Thyroid gland (tissue), 4 donors: ENCODE measurements at regions not wholly inside any gene's neighbourhood (a gene's known extent, or its start where the extent isn't known, plus 50 kb on each side); places are given as distances from the start of the nearest gene placed in this dataset.

Experiments
- DNase-seq, 2 donors: peaks; one replicate each; pipeline ENCODE4 v3.0.0-alpha.2; 2019
- H3K27ac ChIP-seq, 3 donors: fragments of 200-600 bp; sonication (generic); 1 replicate in 2 of 3; 2 replicates in 1 of 3; pipeline ENCODE4 v1.5.1; 2016 to 2019; ENCODE audit warnings: mild to moderate bottlenecking in 1 of 3, moderate library complexity in 1 of 3
- H3K27me3 ChIP-seq: fragments of 200-600 bp; sonication (generic); one replicate; pipeline ENCODE4 v1.5.1; 2019
- H3K36me3 ChIP-seq, 2 donors: fragments of 200-600 bp; sonication (generic); one replicate each; pipeline ENCODE4 v1.5.1; 2016 to 2019
- H3K4me1 ChIP-seq, 2 donors: fragments of 200-600 bp; sonication (generic); one replicate each; pipeline ENCODE4 v1.5.1; 2017 to 2019
- H3K4me3 ChIP-seq, 3 donors: fragments of 200-600 bp; sonication (generic); replicated peaks in 1 of 3; 1 replicate in 2 of 3; 2 replicates in 1 of 3; pipeline ENCODE4 v1.5.1; 2016; ENCODE audit warnings: mild to moderate bottlenecking in 1 of 3
- H3K9me3 ChIP-seq: fragments of 200-600 bp; sonication (generic); one replicate; pipeline ENCODE4 v1.5.1; 2017
- CTCF ChIP-seq, 6 experiments: fragments of 200-600 bp in 3 of 6; fragments of 450-650 bp in 3 of 6; sonication (generic) in 3 of 6; IDR thresholded peaks; one replicate each; pipeline ENCODE4 v1.5.1; 2016 to 2019; ENCODE audit warnings: antibody characterized with exemption in 6 of 6, mild to moderate bottlenecking in 2 of 6, inconsistent platforms in 1 of 6, moderate library complexity in 1 of 6
- POLR2A ChIP-seq, 2 donors: fragments of 450-650 bp; IDR thresholded peaks; one replicate each; pipeline ENCODE4 v1.6.1; 2017; ENCODE audit warnings: antibody characterized with exemption in 2 of 2, mild to moderate bottlenecking in 2 of 2, moderate library complexity in 1 of 2
- WGBS, 2 donors: methylation state at CpG; one replicate each; pipeline ENCODE4 v1.1.5; 2017; 5-methylcytosine and 5-hydroxymethylcytosine counted together
- intact Hi-C: fragments of 100-400 bp; cut with DNase I; formaldehyde crosslinking; loops from one replicate; pipeline ENCODE4 v1.15.1; 2023

GRCh38 chr2:61758159-61758558, 95.7 kb downstream of the FAM161A start:
- peaks cover 3 to 4% of the 10 kb centered on the region in 2 donors for H3K4me1 ChIP-seq

GRCh38 chr2:61753512-61753911, 100.3 kb downstream of the FAM161A start:
- H3K27me3 ChIP-seq = no peaks in the 10 kb centered on the region
- TF ChIP-seq CTCF (IDR thresholded peaks at IDR 0.05) (no peak), POLR2A (IDR thresholded peaks at IDR 0.05) (no peak)
- intact Hi-C loops = loop anchor here (10.0 kb wide), 1 partner anchor 49 kb away; no protein-coding TSS in a partner anchor
- H3K4me1 ChIP-seq = peaks cover 0 to 11% of the 10 kb centered on the region in 2 donors
- H3K9me3 ChIP-seq = no peaks in the 10 kb centered on the region
- 76 to 87% methylated on average over 1 of the region's 1 CpG for WGBS, 2 donors
- H3K27ac ChIP-seq = no peak overlapping the region
- no peak overlapping the region for H3K4me3 ChIP-seq
- no peaks in the 10 kb centered on the region for H3K36me3 ChIP-seq
- no peak for DNase-seq

More at GRCh38 chr2:61758159-61758558, 95.7 kb downstream of the FAM161A start:
- no peak for DNase-seq
- no peaks in the 10 kb centered on the region for H3K36me3 ChIP-seq
- TF ChIP-seq CTCF (IDR thresholded peaks at IDR 0.05) (no peak), POLR2A (IDR thresholded peaks at IDR 0.05) (no peak)
- H3K27ac ChIP-seq = no peak overlapping the region
- H3K4me3 ChIP-seq = no peak overlapping the region
- intact Hi-C loops = loop anchor here (10.0 kb wide), 1 partner anchor 53 kb away; no protein-coding TSS in a partner anchor
- no peaks in the 10 kb centered on the region for H3K27me3 ChIP-seq
- H3K9me3 ChIP-seq = no peaks in the 10 kb centered on the region

GRCh38 chr2:61750624-61751023, 103.2 kb downstream of the FAM161A start:
- WGBS, 2 donors = 17 to 23% methylated on average over 2 of the region's 2 CpGs
- no peaks in the 10 kb centered on the region for H3K36me3 ChIP-seq
- intact Hi-C loops = loop anchor here (10.0 kb wide), 1 partner anchor 46 kb away; no protein-coding TSS in a partner anchor
- peaks cover 0 to 11% of the 10 kb centered on the region in 2 donors for H3K4me1 ChIP-seq
- peak; percentile 30 to 35 for DNase-seq
- peak in 1 of 2 donors; percentile 10 for TF ChIP-seq POLR2A (IDR thresholded peaks at IDR 0.05)
- TF ChIP-seq CTCF (IDR thresholded peaks at IDR 0.05) = no peak
- H3K27ac ChIP-seq = peak overlapping the region; percentile 6 to 54 (median 49)
- H3K27me3 ChIP-seq = no peaks in the 10 kb centered on the region
- H3K9me3 ChIP-seq = no peaks in the 10 kb centered on the region
- H3K4me3 ChIP-seq = no peak overlapping the region

- Histone ChIP-seq H3K4me1 (no peaks in the 10 kb centered on the region), H3K27me3 (no peaks in the 10 kb centered on the region), H3K4me3 (no peak overlapping the region), H3K27ac (no peak overlapping the region), H3K36me3 (no peaks in the 10 kb centered on the region), H3K9me3 (no peaks in the 10 kb centered on the region)
- intact Hi-C loops = no loop called here
- WGBS, 2 donors = 92% methylated on average over 6 of the region's 6 CpGs
- TF ChIP-seq CTCF (IDR thresholded peaks at IDR 0.05) (no peak), POLR2A (IDR thresholded peaks at IDR 0.05) (no peak)
- DNase-seq = no peak
Observed at GRCh38 chr2:61742955-61743354, 110.9 kb downstream of the FAM161A start.

GRCh38 chr2:61737841-61738240, 116.0 kb downstream of the FAM161A start:
- intact Hi-C loops = no loop called here
- DNase-seq = no peak
- 81 to 92% methylated on average over 3 of the region's 3 CpGs for WGBS, 2 donors
- TF ChIP-seq CTCF (IDR thresholded peaks at IDR 0.05) = no peak
- TF ChIP-seq POLR2A (IDR thresholded peaks at IDR 0.05) = no peak
- Histone ChIP-seq H3K36me3 (no peaks in the 10 kb centered on the region), H3K27me3 (no peaks in the 10 kb centered on the region), H3K4me3 (no peak overlapping the region), H3K27ac (no peak overlapping the region), H3K4me1 (no peaks in the 10 kb centered on the region), H3K9me3 (no peaks in the 10 kb centered on the region)
